ENCODE measurements at regions not wholly inside any gene's neighbourhood (a gene's known extent, or its start where the extent isn't known, plus 50 kb on each side); places are given as distances from the start of the nearest gene placed in this dataset.

DNA sequence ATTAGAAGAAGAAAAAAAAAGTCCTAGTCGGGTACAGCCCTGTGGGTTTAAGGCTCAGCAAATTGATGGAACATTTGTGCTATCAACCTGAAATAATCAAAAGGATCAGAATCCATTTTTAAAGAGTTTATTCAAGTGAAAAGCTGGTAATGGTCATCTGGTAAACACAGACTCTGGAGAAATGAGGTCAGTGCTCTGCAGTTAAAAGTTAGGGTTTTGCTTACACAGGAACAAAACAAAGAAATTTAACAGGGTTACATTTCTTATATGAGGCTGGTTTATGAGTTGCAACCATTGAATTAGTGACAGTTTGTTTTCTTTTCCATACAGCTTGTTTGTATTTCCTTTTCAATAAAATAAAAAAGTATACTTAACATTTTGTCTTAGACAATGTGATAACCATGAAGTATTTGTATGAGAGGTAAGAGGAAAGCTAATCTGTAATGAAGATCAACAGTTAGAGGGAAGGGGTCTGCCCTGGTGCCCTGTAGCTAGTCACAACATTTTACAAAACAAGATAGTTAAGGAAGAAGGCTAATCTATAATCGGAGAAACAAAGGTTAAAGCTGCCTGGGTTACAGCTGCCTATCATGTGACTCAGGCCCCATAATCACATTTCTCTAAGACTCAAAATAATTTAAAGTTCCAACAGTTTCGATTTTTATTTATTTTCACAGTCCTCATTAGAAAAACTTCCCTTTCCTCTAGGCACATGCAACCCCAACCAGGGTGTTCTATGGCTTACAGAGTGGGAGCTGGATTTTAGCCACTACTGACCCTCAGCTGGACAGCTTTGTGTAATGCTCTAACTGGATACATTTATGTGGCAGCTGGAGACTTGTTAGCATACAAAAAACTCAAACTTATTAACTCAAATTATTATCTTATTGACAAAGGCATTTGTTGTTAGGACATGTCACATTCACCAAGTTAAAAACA lies 98.1 kb upstream of the ACP3 start:
- no peak for DNase-seq (ENCODE audit: low read depth, low spot score)
- ChIA-PET POLR2A (no interaction called here), CTCF (interaction anchor here (1.1 to 1.4 kb wide), 2 partner anchors 124 to 189 kb away, joined by 3 to 5 read pairs; no protein-coding TSS in a partner anchor)
- TF ChIP-seq, protein P1, sequence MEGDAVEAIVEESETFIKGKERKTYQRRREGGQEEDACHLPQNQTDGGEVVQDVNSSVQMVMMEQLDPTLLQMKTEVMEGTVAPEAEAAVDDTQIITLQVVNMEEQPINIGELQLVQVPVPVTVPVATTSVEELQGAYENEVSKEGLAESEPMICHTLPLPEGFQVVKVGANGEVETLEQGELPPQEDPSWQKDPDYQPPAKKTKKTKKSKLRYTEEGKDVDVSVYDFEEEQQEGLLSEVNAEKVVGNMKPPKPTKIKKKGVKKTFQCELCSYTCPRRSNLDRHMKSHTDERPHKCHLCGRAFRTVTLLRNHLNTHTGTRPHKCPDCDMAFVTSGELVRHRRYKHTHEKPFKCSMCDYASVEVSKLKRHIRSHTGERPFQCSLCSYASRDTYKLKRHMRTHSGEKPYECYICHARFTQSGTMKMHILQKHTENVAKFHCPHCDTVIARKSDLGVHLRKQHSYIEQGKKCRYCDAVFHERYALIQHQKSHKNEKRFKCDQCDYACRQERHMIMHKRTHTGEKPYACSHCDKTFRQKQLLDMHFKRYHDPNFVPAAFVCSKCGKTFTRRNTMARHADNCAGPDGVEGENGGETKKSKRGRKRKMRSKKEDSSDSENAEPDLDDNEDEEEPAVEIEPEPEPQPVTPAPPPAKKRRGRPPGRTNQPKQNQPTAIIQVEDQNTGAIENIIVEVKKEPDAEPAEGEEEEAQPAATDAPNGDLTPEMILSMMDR (IDR thresholded peaks at IDR 0.05; ENCODE audit: low read depth, low read length): no peak
- H3K9me3 ChIP-seq (ENCODE audit: control insufficient read depth, insufficient read depth, low read length): no peaks in the 10 kb centered on the region
- H3K27me3 ChIP-seq (ENCODE audit: control insufficient read depth, insufficient read depth, low read length): no peaks in the 10 kb centered on the region
- no peak overlapping the region for H3K4me3 ChIP-seq (ENCODE audit: low read depth, low read length)
- no peak overlapping the region for H3K27ac ChIP-seq (ENCODE audit: low read depth, low read length)

- H3K4me3 ChIP-seq (ENCODE audit: low read depth, low read length): no peak overlapping the region
- no peaks in the 10 kb centered on the region for H3K9me3 ChIP-seq (ENCODE audit: control insufficient read depth, insufficient read depth, low read length)
- H3K27ac ChIP-seq (ENCODE audit: low read depth, low read length): no peak overlapping the region
- no peaks in the 10 kb centered on the region for H3K27me3 ChIP-seq (ENCODE audit: control insufficient read depth, insufficient read depth, low read length)
- no peak for DNase-seq (ENCODE audit: low read depth, low spot score)
- POLR2A ChIA-PET: no interaction called here
- CTCF ChIA-PET: interaction anchor here (1.3 kb wide), 1 partner anchor 183 kb away, joined by 3 read pairs; no protein-coding TSS in a partner anchor
- TF ChIP-seq, protein P1 (IDR thresholded peaks at IDR 0.05; ENCODE audit: low read depth, low read length): no peak
These were observed 96.2 kb upstream of the ACP3 start for GRCh38 chr3:132220986-132221385.

- ChIA-PET CTCF (interaction anchor here (1.5 kb wide), 1 partner anchor 120 kb away, joined by 5 read pairs; no protein-coding TSS in a partner anchor), POLR2A (no interaction called here)
- no peak overlapping the region for H3K4me3 ChIP-seq (ENCODE audit: low read depth, low read length)
- no peak for DNase-seq (ENCODE audit: low read depth, low spot score)
- no peak overlapping the region for H3K27ac ChIP-seq (ENCODE audit: low read depth, low read length)
- no peaks in the 10 kb centered on the region for H3K9me3 ChIP-seq (ENCODE audit: control insufficient read depth, insufficient read depth, low read length)
- TF ChIP-seq, protein P1 (IDR thresholded peaks at IDR 0.05; ENCODE audit: low read depth, low read length): no peak
- no peaks in the 10 kb centered on the region for H3K27me3 ChIP-seq (ENCODE audit: control insufficient read depth, insufficient read depth, low read length)
These were observed 94.2 kb upstream of the ACP3 start for GRCh38 chr3:132222868-132223538.

DNA sequence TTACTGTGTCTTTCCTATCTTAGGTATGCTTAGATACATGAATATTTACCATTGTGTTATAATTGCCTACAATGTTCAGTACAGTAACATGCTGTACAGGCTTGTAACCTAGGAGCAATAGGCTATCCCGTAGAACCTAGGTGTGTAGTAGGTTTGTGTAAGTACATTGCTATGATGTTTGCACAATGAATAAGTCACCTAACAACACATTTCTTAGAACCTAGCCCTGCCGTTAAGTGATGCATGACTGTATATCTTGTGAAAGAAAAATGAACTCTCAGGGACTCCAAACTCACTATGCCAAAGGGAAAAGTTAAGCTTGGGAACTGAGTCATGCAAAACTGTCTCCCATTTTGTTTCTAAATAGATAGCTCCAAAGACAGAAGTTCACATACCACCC lies 91.5 kb upstream of the ACP3 start:
- ChIA-PET CTCF (no interaction called here), POLR2A (no interaction called here)
- Histone ChIP-seq H3K27me3 (ENCODE audit: control insufficient read depth, insufficient read depth, low read length) (no peaks in the 10 kb centered on the region), H3K27ac (ENCODE audit: low read depth, low read length) (no peak overlapping the region), H3K9me3 (ENCODE audit: control insufficient read depth, insufficient read depth, low read length) (no peaks in the 10 kb centered on the region), H3K4me3 (ENCODE audit: low read depth, low read length) (no peak overlapping the region)
- TF ChIP-seq, protein P1 (IDR thresholded peaks at IDR 0.05; ENCODE audit: low read depth, low read length): no peak
- no peak for DNase-seq (ENCODE audit: low read depth, low spot score)

DNA sequence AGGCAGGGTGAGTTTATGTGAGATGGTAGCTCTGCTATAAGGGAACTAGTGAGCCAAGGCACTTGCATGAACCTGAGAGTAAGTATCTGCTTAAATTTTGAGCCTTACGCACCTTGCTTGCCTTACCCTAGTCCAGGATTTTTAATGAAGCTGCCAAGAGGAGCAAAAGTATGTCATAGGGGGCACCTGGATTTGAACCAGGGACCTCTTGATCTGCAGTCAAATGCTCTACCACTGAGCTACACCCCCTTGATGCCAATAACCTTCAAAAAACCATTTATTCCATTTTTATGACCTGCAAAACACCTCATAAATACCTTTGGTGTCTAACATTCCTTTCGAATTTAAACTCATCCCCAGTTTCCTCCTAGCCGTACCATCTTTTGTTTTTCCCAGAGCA lies 88.3 kb upstream of the ACP3 start:
- H3K9me3 ChIP-seq (ENCODE audit: control insufficient read depth, insufficient read depth, low read length): no peaks in the 10 kb centered on the region
- POLR2A ChIA-PET: no interaction called here
- DNase-seq (ENCODE audit: low read depth, low spot score): no peak
- H3K27ac ChIP-seq (ENCODE audit: low read depth, low read length): no peak overlapping the region
- TF ChIP-seq, protein P1 (IDR thresholded peaks at IDR 0.05; ENCODE audit: low read depth, low read length): no peak
- H3K4me3 ChIP-seq (ENCODE audit: low read depth, low read length): no peak overlapping the region
- CTCF ChIA-PET: interaction anchor here (1.3 to 1.4 kb wide), 2 partner anchors 31 to 171 kb away, joined by 3 to 4 read pairs; no protein-coding TSS in a partner anchor
- H3K27me3 ChIP-seq (ENCODE audit: control insufficient read depth, insufficient read depth, low read length): no peaks in the 10 kb centered on the region
